DND-41 (cell line): ENCODE measurements at regions not wholly inside any gene's neighbourhood (a gene's known extent, or its start where the extent isn't known, plus 50 kb on each side); places are given as distances from the start of the nearest gene placed in this dataset.

Experiments used
- CTCF ChIP-seq: IDR thresholded peaks from 2 replicates; pipeline ENCODE4 v1.5.1; 2012; ENCODE audit warnings: borderline replicate concordance, low read length, moderate library complexity, mild to moderate bottlenecking; ENCODE audit not compliant: poor library complexity, severe bottlenecking; ENCODE audit errors: extremely low read depth
- EZH2 ChIP-seq: IDR thresholded peaks from 3 replicates; pipeline ENCODE4 v1.6.1; 2012; ENCODE audit warnings: borderline replicate concordance, low read depth, mild to moderate bottlenecking, moderate library complexity, low read length, inconsistent platforms; ENCODE audit not compliant: severe bottlenecking

- TF ChIP-seq CTCF = no peak
- TF ChIP-seq EZH2 = no peak
Observed at GRCh38 chr1:88124614-88125013, 559.5 kb upstream of the PKN2 start.
